H9 (cell line): ENCODE measurements at regions not wholly inside any gene's neighbourhood (a gene's known extent, or its start where the extent isn't known, plus 50 kb on each side); places are given as distances from the start of the nearest gene placed in this dataset.

ENCODE experiments used
- DNase-seq: peaks from one replicate; pipeline ENCODE4 v3.0.0-alpha.2; 2017
- H2AFZ ChIP-seq: one replicate; pipeline ENCODE4 v1.6.1; 2013; ENCODE audit warnings: mild to moderate bottlenecking, low read length, control low read depth, moderate library complexity
- H2AK5ac ChIP-seq: 2 replicates; pipeline ENCODE4 v1.6.1; 2013; ENCODE audit warnings: low read length, control low read depth, mixed read lengths; ENCODE audit not compliant: insufficient read length
- H2BK120ac ChIP-seq: one replicate; pipeline ENCODE4 v1.6.1; 2013; ENCODE audit warnings: low read depth, mild to moderate bottlenecking, low read length, control low read depth, inconsistent platforms; ENCODE audit not compliant: poor library complexity, severe bottlenecking
- H2BK12ac ChIP-seq: 2 replicates; pipeline ENCODE4 v1.6.1; 2013; ENCODE audit warnings: low read length, control low read depth, mixed read lengths, low read depth; ENCODE audit not compliant: insufficient read length
- H2BK15ac ChIP-seq: 2 replicates; pipeline ENCODE4 v1.6.1; 2013; ENCODE audit warnings: low read depth, low read length, control low read depth
- H2BK20ac ChIP-seq: one replicate; pipeline ENCODE4 v1.6.1; 2013; ENCODE audit warnings: low read depth, mild to moderate bottlenecking, low read length, control low read depth, inconsistent platforms; ENCODE audit not compliant: poor library complexity, severe bottlenecking
- H2BK5ac ChIP-seq: 2 replicates; pipeline ENCODE4 v1.6.1; 2013; ENCODE audit warnings: low read length, control low read depth, mixed read lengths; ENCODE audit not compliant: insufficient read length
- H3K14ac ChIP-seq: 2 replicates; pipeline ENCODE4 v1.6.1; 2013; ENCODE audit warnings: low read length, control low read depth; ENCODE audit not compliant: insufficient read depth
- H3K18ac ChIP-seq: 2 replicates; pipeline ENCODE4 v1.6.1; 2013; ENCODE audit warnings: low read depth, mild to moderate bottlenecking, mixed read lengths, low read length, control low read depth; ENCODE audit not compliant: insufficient read length
- H3K23ac ChIP-seq: 2 replicates; pipeline ENCODE4 v1.6.1; 2013; ENCODE audit warnings: low read length, control low read depth, mixed read lengths, low read depth; ENCODE audit not compliant: insufficient read length
- H3K23me2 ChIP-seq: 2 replicates; pipeline ENCODE4 v1.6.1; 2013; ENCODE audit warnings: low read depth, mild to moderate bottlenecking, mixed read lengths, low read length, control low read depth; ENCODE audit not compliant: insufficient read length, poor library complexity, severe bottlenecking
- H3K27ac ChIP-seq: 2 replicates; pipeline ENCODE4 v1.5.1; 2013; ENCODE audit warnings: low read length, control low read depth, mixed read lengths, low read depth; ENCODE audit not compliant: insufficient read length
- H3K27me3 ChIP-seq: 2 replicates; pipeline ENCODE4 v1.6.1; 2013; ENCODE audit warnings: low read length, control low read depth, inconsistent platforms; ENCODE audit not compliant: insufficient read depth
- H3K4ac ChIP-seq: 2 replicates; pipeline ENCODE4 v1.6.1; 2013; ENCODE audit warnings: low read depth, mild to moderate bottlenecking, control low read depth, inconsistent platforms, low read length, moderate library complexity
- H3K4me1 ChIP-seq: 2 replicates; pipeline ENCODE4 v1.6.1; 2013; ENCODE audit warnings: low read length, control low read depth, inconsistent platforms; ENCODE audit not compliant: insufficient read depth
- H3K4me2 ChIP-seq: 2 replicates; pipeline ENCODE4 v1.6.1; 2013; ENCODE audit warnings: low read length, control low read depth, mixed read lengths; ENCODE audit not compliant: insufficient read length, insufficient read depth
- H3K56ac ChIP-seq: 2 replicates; pipeline ENCODE4 v1.6.1; 2013; ENCODE audit warnings: low read depth, mild to moderate bottlenecking, mixed read lengths, low read length, control low read depth; ENCODE audit not compliant: insufficient read length
- H3K79me1 ChIP-seq: 2 replicates; pipeline ENCODE4 v1.6.1; 2013; ENCODE audit warnings: low read depth, mild to moderate bottlenecking, moderate library complexity, low read length, control low read depth, inconsistent platforms; ENCODE audit not compliant: insufficient read depth, poor library complexity, severe bottlenecking
- H3K79me2 ChIP-seq: 2 replicates; pipeline ENCODE4 v1.6.1; 2013; ENCODE audit warnings: low read length, control low read depth, inconsistent platforms; ENCODE audit not compliant: insufficient read depth
- H3K9ac ChIP-seq: 2 replicates; pipeline ENCODE4 v1.6.1; 2013; ENCODE audit warnings: low read length, control low read depth, mixed read lengths; ENCODE audit not compliant: insufficient read length; ENCODE audit errors: extremely low read depth
- H3K9me3 ChIP-seq: one replicate; pipeline ENCODE4 v1.6.1; 2013; ENCODE audit warnings: low read depth, low read length, inconsistent platforms; ENCODE audit not compliant: control insufficient read depth
- H3T11ph ChIP-seq: one replicate; pipeline ENCODE4 v1.6.1; 2013; ENCODE audit warnings: mild to moderate bottlenecking, low read length, control low read depth, inconsistent platforms
- H4K20me1 ChIP-seq: one replicate; pipeline ENCODE4 v1.6.1; 2013; ENCODE audit not compliant: control insufficient read depth, insufficient read length, insufficient read depth
- H4K5ac ChIP-seq: 2 replicates; pipeline ENCODE4 v1.6.1; 2013; ENCODE audit warnings: low read depth, mild to moderate bottlenecking, mixed read lengths, low read length, control low read depth; ENCODE audit not compliant: insufficient read length
- H4K8ac ChIP-seq: replicated peaks from 2 replicates; pipeline ENCODE4 v1.6.1; 2013; ENCODE audit warnings: low read length, control low read depth, mixed read lengths, low read depth; ENCODE audit not compliant: insufficient read length
- H4K91ac ChIP-seq: 2 replicates; pipeline ENCODE4 v1.6.1; 2013; ENCODE audit warnings: low read depth, mild to moderate bottlenecking, moderate library complexity, mixed read lengths, low read length, control low read depth; ENCODE audit not compliant: insufficient read length
- H3K27ac Mint-ChIP-seq, 3 experiments: 2 replicates in 2 of 3; 3 replicates in 1 of 3; pipeline ENCODE4 v1.8.0; 2020 to 2021; ENCODE audit warnings: mixed read lengths in 3 of 3, mild to moderate bottlenecking in 1 of 3, moderate library complexity in 1 of 3
- H3K27me3 Mint-ChIP-seq: 2 replicates; pipeline ENCODE4 v1.8.0; 2021; ENCODE audit warnings: low read depth, mild to moderate bottlenecking, moderate library complexity, mixed read lengths
- H3K36me3 Mint-ChIP-seq, 3 experiments: 2 replicates in 2 of 3; 3 replicates in 1 of 3; pipeline ENCODE4 v1.8.0; 2020 to 2021; ENCODE audit warnings: low read depth in 3 of 3, mixed read lengths in 3 of 3; ENCODE audit not compliant: insufficient read depth in 1 of 3
- H3K4me1 Mint-ChIP-seq, 2 experiments: 2 replicates each; pipeline ENCODE4 v1.8.0; 2020; ENCODE audit warnings: mixed read lengths in 2 of 2
- H3K4me3 Mint-ChIP-seq, 2 experiments: 2 replicates in 1 of 2; 3 replicates in 1 of 2; pipeline ENCODE4 v1.8.0; 2020 to 2021; ENCODE audit warnings: mild to moderate bottlenecking in 2 of 2, mixed read lengths in 2 of 2, moderate library complexity in 1 of 2
- H3K9me3 Mint-ChIP-seq, 2 experiments: 2 replicates in 1 of 2; 3 replicates in 1 of 2; pipeline ENCODE4 v1.8.0; 2020; ENCODE audit warnings: mild to moderate bottlenecking in 2 of 2, mixed read lengths in 2 of 2, moderate library complexity in 1 of 2
- WGBS: extraction: QIAGEN DNeasy Blood & Tissue Kit; methylation state at CpG from one replicate; pipeline ENCODE4 v1.1.7; 2013; ENCODE audit warnings: missing lambda C conversion rate, low lambda C conversion rate, mixed read lengths; ENCODE audit not compliant: insufficient read length; ENCODE audit errors: extremely low coverage; 5-methylcytosine and 5-hydroxymethylcytosine counted together
- TF ChIP-seq, protein P1 (sequence below): fragments of 200-600 bp; sonication (generic); conservative IDR thresholded peaks from 3 replicates; pipeline ENCODE4 v1.8.0; 2021; ENCODE audit warnings: antibody characterized with exemption, mild to moderate bottlenecking

DNA sequence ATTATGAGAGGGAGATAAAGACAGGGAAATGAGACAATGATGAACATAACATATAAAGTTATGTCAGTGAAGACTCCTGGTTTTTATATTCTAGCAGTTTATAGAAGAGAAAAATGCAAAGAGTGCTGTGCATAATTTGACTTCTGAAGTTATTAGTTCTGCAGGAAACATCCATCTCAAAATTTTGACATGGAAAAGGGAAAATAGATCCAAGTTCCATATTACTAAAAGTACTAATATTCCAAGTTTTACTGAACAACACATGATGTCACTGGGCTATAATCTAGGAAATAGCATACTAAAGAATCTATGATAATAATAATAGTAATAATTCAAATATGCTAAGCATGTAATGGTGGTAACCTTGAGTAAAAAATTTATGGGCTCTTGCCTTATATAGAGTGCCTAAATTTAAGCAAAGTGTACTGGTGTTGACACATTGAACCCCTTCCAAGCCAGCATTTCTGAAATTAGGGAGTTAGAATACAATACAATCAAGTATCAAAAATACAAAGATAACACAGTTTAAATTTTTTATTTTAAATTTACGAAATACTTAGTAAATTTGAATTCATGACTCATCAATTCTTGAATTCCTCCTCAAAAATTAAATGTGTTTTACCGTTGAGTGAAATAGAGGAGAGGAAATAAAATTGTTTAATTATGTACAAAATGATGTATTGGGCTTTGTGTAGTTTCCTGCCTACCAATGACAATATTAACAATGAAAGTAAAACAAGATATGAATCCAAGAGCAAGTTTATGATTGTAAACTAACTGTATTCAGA is 102.8 kb upstream of the KCND2 start:
- no peak overlapping the region for H3K14ac ChIP-seq
- no peak overlapping the region for H3T11ph ChIP-seq
- no peak overlapping the region for H2BK20ac ChIP-seq
- no peak overlapping the region for H2BK5ac ChIP-seq
- H3K4ac ChIP-seq = no peak overlapping the region
- no peaks in the 10 kb centered on the region for H4K20me1 ChIP-seq
- no peak overlapping the region for H3K27ac ChIP-seq
- H2BK12ac ChIP-seq = no peak overlapping the region
- peaks cover 4 to 7% (median 5%) of the 10 kb centered on the region in 3 experiments; a peak in 5 of 7 replicates for H3K36me3 Mint-ChIP-seq
- H3K79me2 ChIP-seq = no peaks in the 10 kb centered on the region
- no peak for DNase-seq
- H3K27me3 ChIP-seq = no peaks in the 10 kb centered on the region
- H3K9ac ChIP-seq = no peak overlapping the region
- H3K23ac ChIP-seq = no peak overlapping the region
- no peaks in the 10 kb centered on the region for H3K23me2 ChIP-seq
- no peak overlapping the region for H3K4me2 ChIP-seq
- no peaks in the 10 kb centered on the region for H3K9me3 ChIP-seq
- H3K4me3 Mint-ChIP-seq = no peak overlapping the region
- H2BK15ac ChIP-seq = no peak overlapping the region
- H2AK5ac ChIP-seq = no peak overlapping the region
- no peaks in the 10 kb centered on the region; a peak in 1 of 4 replicates for H3K4me1 Mint-ChIP-seq
- 0 out of 2 replicates have a peak, but pooled peaks cover 1% of the 10 kb centered on the region for H3K27me3 Mint-ChIP-seq
- H3K9me3 Mint-ChIP-seq = peaks cover 6% of the 10 kb centered on the region in 2 experiments; a peak in 4 of 5 replicates
- H4K5ac ChIP-seq = no peak overlapping the region
- no peak overlapping the region for H4K8ac ChIP-seq
- H3K4me1 ChIP-seq = no peaks in the 10 kb centered on the region
- H3K18ac ChIP-seq = no peak overlapping the region
- H3K56ac ChIP-seq = no peak overlapping the region
- WGBS = no CpG with 5 or more reads among the region's 2 CpGs
- H2BK120ac ChIP-seq = no peak overlapping the region
- no peak overlapping the region for H3K27ac Mint-ChIP-seq
- no peak overlapping the region for H4K91ac ChIP-seq
- H3K79me1 ChIP-seq = no peaks in the 10 kb centered on the region
- TF ChIP-seq, protein P1, sequence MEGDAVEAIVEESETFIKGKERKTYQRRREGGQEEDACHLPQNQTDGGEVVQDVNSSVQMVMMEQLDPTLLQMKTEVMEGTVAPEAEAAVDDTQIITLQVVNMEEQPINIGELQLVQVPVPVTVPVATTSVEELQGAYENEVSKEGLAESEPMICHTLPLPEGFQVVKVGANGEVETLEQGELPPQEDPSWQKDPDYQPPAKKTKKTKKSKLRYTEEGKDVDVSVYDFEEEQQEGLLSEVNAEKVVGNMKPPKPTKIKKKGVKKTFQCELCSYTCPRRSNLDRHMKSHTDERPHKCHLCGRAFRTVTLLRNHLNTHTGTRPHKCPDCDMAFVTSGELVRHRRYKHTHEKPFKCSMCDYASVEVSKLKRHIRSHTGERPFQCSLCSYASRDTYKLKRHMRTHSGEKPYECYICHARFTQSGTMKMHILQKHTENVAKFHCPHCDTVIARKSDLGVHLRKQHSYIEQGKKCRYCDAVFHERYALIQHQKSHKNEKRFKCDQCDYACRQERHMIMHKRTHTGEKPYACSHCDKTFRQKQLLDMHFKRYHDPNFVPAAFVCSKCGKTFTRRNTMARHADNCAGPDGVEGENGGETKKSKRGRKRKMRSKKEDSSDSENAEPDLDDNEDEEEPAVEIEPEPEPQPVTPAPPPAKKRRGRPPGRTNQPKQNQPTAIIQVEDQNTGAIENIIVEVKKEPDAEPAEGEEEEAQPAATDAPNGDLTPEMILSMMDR = no peak
- no peak overlapping the region for H2AFZ ChIP-seq
